ENCODE measurements at regions not wholly inside any gene's neighbourhood (a gene's known extent, or its start where the extent isn't known, plus 50 kb on each side); places are given as distances from the start of the nearest gene placed in this dataset.

- TF ChIP-seq KDM1A (IDR thresholded peaks at IDR 0.05), result no peak
- no peak for TF ChIP-seq MYBL2 (IDR thresholded peaks at IDR 0.05; ENCODE audit: low read depth)
- no peak for TF ChIP-seq MYBL2 (CRISPR knock-in tag; IDR thresholded peaks at IDR 0.05; ENCODE audit: borderline replicate concordance)
- no peak for TF ChIP-seq ATF3 (IDR thresholded peaks at IDR 0.05)
- no peak for TF ChIP-seq ATF3 (CRISPR knock-in tag; conservative IDR thresholded peaks at IDR 0.05)
- no peak for TF ChIP-seq CTCF (IDR thresholded peaks at IDR 0.05 in 2 of 3, conservative IDR thresholded peaks at IDR 0.05 in 1 of 3; ENCODE audit: insufficient read depth in 2 of 3, low read depth in 1 of 3, low read length in 3 of 3)
- TF ChIP-seq PTTG1 (tag; IDR thresholded peaks at IDR 0.05; ENCODE audit: low read depth), result no peak
- no peak for TF ChIP-seq POLR2A (conservative IDR thresholded peaks at IDR 0.05)
- TF ChIP-seq CBX5 (IDR thresholded peaks at IDR 0.05; ENCODE audit: borderline replicate concordance, low read depth), result no peak
- TF ChIP-seq PCBP1 (IDR thresholded peaks at IDR 0.05; ENCODE audit: low read depth, low read length, poor library complexity, severe bottlenecking), result no peak
- TF ChIP-seq CREB1 (IDR thresholded peaks at IDR 0.05), result no peak
- no peak for TF ChIP-seq CREB1 (CRISPR knock-in tag; IDR thresholded peaks at IDR 0.05)
- no peak for TF ChIP-seq HMGN3 (IDR thresholded peaks at IDR 0.05; ENCODE audit: borderline replicate concordance, extremely low read depth, insufficient read length, low read depth, low read length)
Observed at GRCh38 chr18:57088883-57089282, 58.0 kb upstream of the BOD1L2 start.
